ENCODE measurements at regions not wholly inside any gene's neighbourhood (a gene's known extent, or its start where the extent isn't known, plus 50 kb on each side); places are given as distances from the start of the nearest gene placed in this dataset.

DNA sequence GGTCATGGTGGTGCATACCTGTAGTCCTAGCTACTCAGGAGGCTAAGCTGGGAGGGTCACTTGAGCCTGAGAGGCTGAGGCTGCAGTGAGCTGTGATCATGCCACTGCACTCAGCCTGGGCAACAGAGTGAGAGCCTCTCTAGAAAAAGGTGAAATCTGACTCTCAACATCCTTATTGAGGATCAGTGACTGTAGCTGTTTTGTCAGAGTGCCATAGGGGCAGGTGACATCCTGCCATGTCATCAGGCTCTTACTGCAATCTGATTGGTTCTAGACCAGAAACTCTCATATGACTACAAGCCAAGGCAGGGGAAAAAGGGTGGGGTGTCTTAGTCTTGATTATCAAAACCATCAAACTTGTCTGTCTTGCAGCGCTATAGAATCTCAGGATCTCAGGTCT, 62.8 kb upstream of the NGF start:
- Mint-ChIP-seq H3K9me3 (no peaks in the 10 kb centered on the region), H3K4me3 (no peak overlapping the region), H3K4me1 (no peaks in the 10 kb centered on the region), H3K36me3 (ENCODE audit: low read depth) (no peaks in the 10 kb centered on the region), H3K27me3 (peaks cover 4% of the 10 kb centered on the region), H3K27ac (no peak overlapping the region)
- POLR2A ChIA-PET, result no interaction called here
- intact Hi-C loops (cut with micrococcal nuclease), result no loop called here
- CTCF ChIA-PET, result no interaction called here
- TF ChIP-seq, protein P1, sequence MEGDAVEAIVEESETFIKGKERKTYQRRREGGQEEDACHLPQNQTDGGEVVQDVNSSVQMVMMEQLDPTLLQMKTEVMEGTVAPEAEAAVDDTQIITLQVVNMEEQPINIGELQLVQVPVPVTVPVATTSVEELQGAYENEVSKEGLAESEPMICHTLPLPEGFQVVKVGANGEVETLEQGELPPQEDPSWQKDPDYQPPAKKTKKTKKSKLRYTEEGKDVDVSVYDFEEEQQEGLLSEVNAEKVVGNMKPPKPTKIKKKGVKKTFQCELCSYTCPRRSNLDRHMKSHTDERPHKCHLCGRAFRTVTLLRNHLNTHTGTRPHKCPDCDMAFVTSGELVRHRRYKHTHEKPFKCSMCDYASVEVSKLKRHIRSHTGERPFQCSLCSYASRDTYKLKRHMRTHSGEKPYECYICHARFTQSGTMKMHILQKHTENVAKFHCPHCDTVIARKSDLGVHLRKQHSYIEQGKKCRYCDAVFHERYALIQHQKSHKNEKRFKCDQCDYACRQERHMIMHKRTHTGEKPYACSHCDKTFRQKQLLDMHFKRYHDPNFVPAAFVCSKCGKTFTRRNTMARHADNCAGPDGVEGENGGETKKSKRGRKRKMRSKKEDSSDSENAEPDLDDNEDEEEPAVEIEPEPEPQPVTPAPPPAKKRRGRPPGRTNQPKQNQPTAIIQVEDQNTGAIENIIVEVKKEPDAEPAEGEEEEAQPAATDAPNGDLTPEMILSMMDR (IDR thresholded peaks at IDR 0.05), result no peak
- ATAC-seq (ENCODE audit: low read depth) (no peak), DNase-seq (no peak)

DNA sequence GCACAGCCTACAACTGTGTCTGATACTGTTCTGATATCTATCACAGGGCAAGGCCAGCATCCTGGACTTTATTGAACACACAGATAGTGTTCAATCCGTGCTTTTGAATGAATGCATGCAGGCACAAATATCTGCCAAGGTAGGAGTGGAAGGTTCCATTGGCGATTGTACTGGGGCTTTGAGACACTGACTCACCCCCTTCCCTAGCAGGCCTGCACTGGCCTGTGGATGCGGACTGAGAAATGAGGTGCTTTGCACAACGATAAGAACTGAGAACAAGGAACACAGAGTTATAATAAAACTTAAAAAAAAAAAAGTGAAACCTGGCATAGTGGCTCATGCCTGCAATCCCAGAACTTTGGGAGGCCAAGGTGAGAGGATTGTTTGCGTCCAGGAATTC, 62.4 kb upstream of the NGF start:
- Mint-ChIP-seq H3K36me3 (ENCODE audit: low read depth) (no peaks in the 10 kb centered on the region), H3K27me3 (peaks cover 5% of the 10 kb centered on the region), H3K9me3 (no peaks in the 10 kb centered on the region), H3K4me3 (no peak overlapping the region), H3K27ac (no peak overlapping the region), H3K4me1 (no peaks in the 10 kb centered on the region)
- POLR2A ChIA-PET, result no interaction called here
- CTCF ChIA-PET, result no interaction called here
- intact Hi-C loops (cut with micrococcal nuclease), result no loop called here
- no peak for DNase-seq
- TF ChIP-seq, protein P1 (IDR thresholded peaks at IDR 0.05), result no peak
- no peak for ATAC-seq (ENCODE audit: low read depth)

DNA sequence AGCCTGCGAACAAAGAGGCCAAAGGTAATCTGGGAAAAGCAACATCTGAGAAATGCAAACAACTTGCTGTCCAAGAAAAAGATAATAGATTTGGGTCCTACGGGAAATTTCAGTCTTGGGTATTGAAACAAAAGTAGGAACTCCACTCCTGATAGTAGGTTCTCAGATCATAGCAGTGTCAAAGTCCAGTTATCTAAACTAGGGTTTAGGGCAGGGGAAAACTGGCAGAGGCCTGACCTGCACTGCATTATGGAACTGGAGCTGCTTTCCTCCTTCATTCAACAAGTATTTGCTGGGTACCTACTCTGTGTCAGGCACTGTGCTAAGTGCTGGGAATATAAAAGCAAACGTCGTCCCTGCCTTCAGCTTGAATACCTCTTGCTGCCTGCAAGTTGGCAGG, 60.7 kb upstream of the NGF start:
- TF ChIP-seq, protein P1 (IDR thresholded peaks at IDR 0.05), result no peak
- Mint-ChIP-seq H3K27ac (no peak overlapping the region), H3K27me3 (peaks cover 5% of the 10 kb centered on the region), H3K9me3 (no peaks in the 10 kb centered on the region), H3K36me3 (ENCODE audit: low read depth) (no peaks in the 10 kb centered on the region), H3K4me3 (no peak overlapping the region), H3K4me1 (no peaks in the 10 kb centered on the region)
- no peak for ATAC-seq (ENCODE audit: low read depth)
- DNase-seq, result no peak
- intact Hi-C loops (cut with micrococcal nuclease), result no loop called here
- ChIA-PET CTCF (no interaction called here), POLR2A (no interaction called here)
